ENCODE measurements at regions not wholly inside any gene's neighbourhood (a gene's known extent, or its start where the extent isn't known, plus 50 kb on each side); places are given as distances from the start of the nearest gene placed in this dataset.

GRCh38 chr18:77360315-77361190, 110.9 kb downstream of the GALR1 start:
- no peaks in the 10 kb centered on the region for H3K79me2 ChIP-seq (ENCODE audit: control insufficient read depth, low read length)
- peak overlapping the region; percentile 56 for H3K4me2 ChIP-seq (ENCODE audit: low read length)
- peak overlapping the region; percentile 71 for H3K27ac ChIP-seq (ENCODE audit: low read depth, low read length)

DNA sequence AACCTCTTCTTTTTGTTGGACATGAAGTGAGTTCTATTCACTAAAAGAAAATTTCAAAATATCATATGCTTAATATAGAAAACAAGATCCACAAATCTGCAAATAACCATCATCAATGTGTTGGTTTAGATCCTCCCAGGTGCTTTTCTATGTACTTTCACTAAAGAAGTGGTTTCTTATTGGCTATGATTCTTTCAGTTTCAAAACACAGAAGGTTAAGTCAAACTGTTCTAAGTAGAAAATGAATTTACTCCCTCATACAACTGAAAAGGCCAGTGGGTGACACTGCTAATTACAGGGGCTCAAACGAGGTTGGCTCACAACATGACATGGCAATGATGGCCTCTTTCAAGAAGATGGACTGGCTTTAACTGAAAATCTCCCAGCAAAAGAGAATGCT, 111.7 kb downstream of the GALR1 start:
- H3K4me3 ChIP-seq (ENCODE audit: low read length), result no peak overlapping the region
- no peaks in the 10 kb centered on the region; the same call in 1 of the 2 replicates for H3K27me3 ChIP-seq (ENCODE audit: control insufficient read depth, low read length)
- no peak overlapping the region for H3K27ac ChIP-seq (ENCODE audit: low read depth, low read length)
- no peaks in the 10 kb centered on the region for H3K9me2 ChIP-seq (replicated peaks; ENCODE audit: control insufficient read depth, low read length)
- H4K20me1 ChIP-seq (ENCODE audit: control insufficient read depth, insufficient read depth, low read depth, low read length), result 0 out of 2 replicates have a peak, but pooled peaks cover 3% of the 10 kb centered on the region
- no peak for TF ChIP-seq EZH2phosphoT487 (IDR thresholded peaks at IDR 0.05; ENCODE audit: borderline replicate concordance, low read length)
- TF ChIP-seq, protein P1, sequence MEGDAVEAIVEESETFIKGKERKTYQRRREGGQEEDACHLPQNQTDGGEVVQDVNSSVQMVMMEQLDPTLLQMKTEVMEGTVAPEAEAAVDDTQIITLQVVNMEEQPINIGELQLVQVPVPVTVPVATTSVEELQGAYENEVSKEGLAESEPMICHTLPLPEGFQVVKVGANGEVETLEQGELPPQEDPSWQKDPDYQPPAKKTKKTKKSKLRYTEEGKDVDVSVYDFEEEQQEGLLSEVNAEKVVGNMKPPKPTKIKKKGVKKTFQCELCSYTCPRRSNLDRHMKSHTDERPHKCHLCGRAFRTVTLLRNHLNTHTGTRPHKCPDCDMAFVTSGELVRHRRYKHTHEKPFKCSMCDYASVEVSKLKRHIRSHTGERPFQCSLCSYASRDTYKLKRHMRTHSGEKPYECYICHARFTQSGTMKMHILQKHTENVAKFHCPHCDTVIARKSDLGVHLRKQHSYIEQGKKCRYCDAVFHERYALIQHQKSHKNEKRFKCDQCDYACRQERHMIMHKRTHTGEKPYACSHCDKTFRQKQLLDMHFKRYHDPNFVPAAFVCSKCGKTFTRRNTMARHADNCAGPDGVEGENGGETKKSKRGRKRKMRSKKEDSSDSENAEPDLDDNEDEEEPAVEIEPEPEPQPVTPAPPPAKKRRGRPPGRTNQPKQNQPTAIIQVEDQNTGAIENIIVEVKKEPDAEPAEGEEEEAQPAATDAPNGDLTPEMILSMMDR (IDR thresholded peaks at IDR 0.05; ENCODE audit: low read depth, low read length, poor library complexity, severe bottlenecking), result no peak
- H3K36me3 ChIP-seq (ENCODE audit: control insufficient read depth, low read length), result no peaks in the 10 kb centered on the region
- H3K9me3 ChIP-seq (ENCODE audit: control insufficient read depth, insufficient read depth, low read length), result peaks cover 30% of the 10 kb centered on the region
- H3F3A ChIP-seq (ENCODE audit: control insufficient read depth, insufficient read depth), result peaks cover 19% of the 10 kb centered on the region
- H3K4me2 ChIP-seq (ENCODE audit: low read length), result peak overlapping the region; percentile 56
- peaks cover 29% of the 10 kb centered on the region for H3K4me1 ChIP-seq (ENCODE audit: control insufficient read depth, low read length)
- H3K79me2 ChIP-seq (ENCODE audit: control insufficient read depth, low read length), result no peaks in the 10 kb centered on the region

More at GRCh38 chr18:77360315-77361190, 110.9 kb downstream of the GALR1 start:
- Histone ChIP-seq H3K27me3 (ENCODE audit: control insufficient read depth, low read length) (no peaks in the 10 kb centered on the region; the same call in 1 of the 2 replicates), H3K4me1 (ENCODE audit: control insufficient read depth, low read length) (peaks cover 29% of the 10 kb centered on the region), H4K20me1 (ENCODE audit: control insufficient read depth, insufficient read depth, low read depth, low read length) (0 out of 2 replicates have a peak, but pooled peaks cover 3% of the 10 kb centered on the region), H3F3A (ENCODE audit: control insufficient read depth, insufficient read depth) (peaks cover 19% of the 10 kb centered on the region), H3K36me3 (ENCODE audit: control insufficient read depth, low read length) (no peaks in the 10 kb centered on the region), H3K9me2 (replicated peaks; ENCODE audit: control insufficient read depth, low read length) (no peaks in the 10 kb centered on the region), H3K4me3 (ENCODE audit: low read length) (peak overlapping the region; percentile 39), H3K9me3 (ENCODE audit: control insufficient read depth, insufficient read depth, low read length) (peaks cover 30% of the 10 kb centered on the region)
- TF ChIP-seq, protein P1 (IDR thresholded peaks at IDR 0.05; ENCODE audit: low read depth, low read length, poor library complexity, severe bottlenecking), result no peak
- TF ChIP-seq EZH2phosphoT487 (IDR thresholded peaks at IDR 0.05; ENCODE audit: borderline replicate concordance, low read length), result no peak

DNA sequence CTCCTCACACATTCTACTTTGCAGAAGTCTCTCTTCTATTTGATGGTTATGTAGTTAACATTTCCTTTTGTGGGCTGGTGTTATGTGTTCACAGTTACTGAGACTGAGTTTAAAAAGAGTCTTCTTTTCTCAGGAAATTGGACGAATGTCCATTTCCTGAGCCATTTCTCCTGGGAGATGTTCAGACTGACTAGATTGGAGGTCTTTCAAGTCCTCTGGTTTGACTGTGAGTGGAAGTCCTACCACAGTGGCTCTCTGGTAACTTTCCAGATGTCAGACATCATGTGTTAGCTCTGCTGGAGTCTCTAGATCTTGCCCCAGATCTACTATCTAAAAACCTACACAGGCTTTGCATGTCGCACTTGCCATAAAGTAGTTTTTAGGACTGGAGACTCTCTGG, 116.0 kb downstream of the GALR1 start:
- H3K9me3 ChIP-seq (ENCODE audit: control insufficient read depth, insufficient read depth, low read length), result peaks cover 21% of the 10 kb centered on the region
- no peak overlapping the region for H3K27ac ChIP-seq (ENCODE audit: low read depth, low read length)
- TF ChIP-seq, protein P1 (IDR thresholded peaks at IDR 0.05; ENCODE audit: low read depth, low read length, poor library complexity, severe bottlenecking), result no peak
- no peak for TF ChIP-seq EZH2phosphoT487 (IDR thresholded peaks at IDR 0.05; ENCODE audit: borderline replicate concordance, low read length)
- no peaks in the 10 kb centered on the region for H3K79me2 ChIP-seq (ENCODE audit: control insufficient read depth, low read length)
- H3K36me3 ChIP-seq (ENCODE audit: control insufficient read depth, low read length), result no peaks in the 10 kb centered on the region
- no peak overlapping the region for H3K4me2 ChIP-seq (ENCODE audit: low read length)
- 0 out of 2 replicates have a peak, but pooled peaks cover 3% of the 10 kb centered on the region for H4K20me1 ChIP-seq (ENCODE audit: control insufficient read depth, insufficient read depth, low read depth, low read length)
- no peak overlapping the region for H3K4me3 ChIP-seq (ENCODE audit: low read length)
- H3F3A ChIP-seq (ENCODE audit: control insufficient read depth, insufficient read depth), result peaks cover 6% of the 10 kb centered on the region
- no peaks in the 10 kb centered on the region for H3K9me2 ChIP-seq (replicated peaks; ENCODE audit: control insufficient read depth, low read length)
- no peaks in the 10 kb centered on the region; the same call in 1 of the 2 replicates for H3K27me3 ChIP-seq (ENCODE audit: control insufficient read depth, low read length)
- H3K4me1 ChIP-seq (ENCODE audit: control insufficient read depth, low read length), result peaks cover 9% of the 10 kb centered on the region
